ENCODE measurements at regions not wholly inside any gene's neighbourhood (a gene's known extent, or its start where the extent isn't known, plus 50 kb on each side); places are given as distances from the start of the nearest gene placed in this dataset.

- H3K36me3 ChIP-seq (ENCODE audit: insufficient read depth, low read length): no peaks in the 10 kb centered on the region
- no peak overlapping the region for H3K4me3 ChIP-seq (ENCODE audit: low read length)
- H4K20me1 ChIP-seq (ENCODE audit: insufficient read depth): no peaks in the 10 kb centered on the region
- no peaks in the 10 kb centered on the region for H3K9me3 ChIP-seq (ENCODE audit: low read length)
- H3K79me2 ChIP-seq (replicated peaks; ENCODE audit: insufficient read depth, low read length): no peaks in the 10 kb centered on the region
- no peak overlapping the region for H2AFZ ChIP-seq (ENCODE audit: low read depth, low read length)
- H3K9ac ChIP-seq (ENCODE audit: low read length): no peak overlapping the region
- H3F3A ChIP-seq (ENCODE audit: insufficient read depth, low read length, poor library complexity, severe bottlenecking): no peaks in the 10 kb centered on the region
- H3K4me2 ChIP-seq (ENCODE audit: low read length): no peak overlapping the region
- no peaks in the 10 kb centered on the region for H3K9me2 ChIP-seq (ENCODE audit: insufficient read depth, low read length)
- H3K27me3 ChIP-seq (ENCODE audit: insufficient read depth, low read depth, low read length): no peaks in the 10 kb centered on the region
- H3K27ac ChIP-seq (ENCODE audit: low read length): no peak overlapping the region
- no peak for TF ChIP-seq RAD21 (conservative IDR thresholded peaks at IDR 0.05)
- no peak for TF ChIP-seq MXI1 (conservative IDR thresholded peaks at IDR 0.05; ENCODE audit: poor library complexity, severe bottlenecking)
- TF ChIP-seq EP300 (conservative IDR thresholded peaks at IDR 0.05; ENCODE audit: poor library complexity, severe bottlenecking): no peak
- TF ChIP-seq REST (IDR thresholded peaks at IDR 0.05; ENCODE audit: borderline replicate concordance): no peak
- no peak for TF ChIP-seq TAF1 (IDR thresholded peaks at IDR 0.05; ENCODE audit: low read depth)
- no peak for TF ChIP-seq POLR2AphosphoS5 (IDR thresholded peaks at IDR 0.05)
- no peak for TF ChIP-seq SMC3 (conservative IDR thresholded peaks at IDR 0.05; ENCODE audit: poor library complexity)
- no peak for TF ChIP-seq EZH2 (IDR thresholded peaks at IDR 0.05; ENCODE audit: borderline replicate concordance, insufficient read depth, low read length, poor library complexity, severe bottlenecking)
- TF ChIP-seq CTCF (IDR thresholded peaks at IDR 0.05; ENCODE audit: poor library complexity, severe bottlenecking): no peak
Measured at GRCh38 chr7:91543646-91544045, 279.4 kb downstream of the FZD1 start.

- Histone ChIP-seq H3K4me2 (ENCODE audit: low read length) (no peak overlapping the region), H3K9me3 (ENCODE audit: low read length) (no peaks in the 10 kb centered on the region), H3K9ac (ENCODE audit: low read length) (no peak overlapping the region), H4K20me1 (ENCODE audit: insufficient read depth) (no peaks in the 10 kb centered on the region), H3K27me3 (ENCODE audit: insufficient read depth, low read depth, low read length) (no peaks in the 10 kb centered on the region), H3K4me3 (ENCODE audit: low read length) (no peak overlapping the region), H3K36me3 (ENCODE audit: insufficient read depth, low read length) (no peaks in the 10 kb centered on the region), H3F3A (ENCODE audit: insufficient read depth, low read length, poor library complexity, severe bottlenecking) (no peaks in the 10 kb centered on the region), H3K27ac (ENCODE audit: low read length) (no peak overlapping the region), H3K79me2 (replicated peaks; ENCODE audit: insufficient read depth, low read length) (no peaks in the 10 kb centered on the region), H3K9me2 (ENCODE audit: insufficient read depth, low read length) (no peaks in the 10 kb centered on the region), H2AFZ (ENCODE audit: low read depth, low read length) (no peak overlapping the region)
- TF ChIP-seq POLR2AphosphoS5 (IDR thresholded peaks at IDR 0.05) (no peak), RAD21 (conservative IDR thresholded peaks at IDR 0.05) (no peak), REST (IDR thresholded peaks at IDR 0.05; ENCODE audit: borderline replicate concordance) (no peak), TAF1 (IDR thresholded peaks at IDR 0.05; ENCODE audit: low read depth) (no peak), MXI1 (conservative IDR thresholded peaks at IDR 0.05; ENCODE audit: poor library complexity, severe bottlenecking) (no peak), CTCF (IDR thresholded peaks at IDR 0.05; ENCODE audit: poor library complexity, severe bottlenecking) (no peak), EZH2 (IDR thresholded peaks at IDR 0.05; ENCODE audit: borderline replicate concordance, insufficient read depth, low read length, poor library complexity, severe bottlenecking) (no peak), EP300 (conservative IDR thresholded peaks at IDR 0.05; ENCODE audit: poor library complexity, severe bottlenecking) (no peak), SMC3 (conservative IDR thresholded peaks at IDR 0.05; ENCODE audit: poor library complexity) (no peak)
Measured at GRCh38 chr7:91549878-91550277, 285.6 kb downstream of the FZD1 start.

All from neural cell (in vitro differentiated cells).